ENCODE measurements at regions not wholly inside any gene's neighbourhood (a gene's known extent, or its start where the extent isn't known, plus 50 kb on each side); places are given as distances from the start of the nearest gene placed in this dataset.

- Mint-ChIP-seq H3K9me3 (peaks cover 4% of the 10 kb centered on the region), H3K27ac (no peak overlapping the region), H3K27me3 (ENCODE audit: low read depth) (no peaks in the 10 kb centered on the region), H3K4me1 (no peaks in the 10 kb centered on the region), H3K4me3 (no peak overlapping the region), H3K36me3 (no peaks in the 10 kb centered on the region)
- DNase-seq (ENCODE audit: low spot score in 2 of 2, unreplicated experiment in 2 of 2) = no peak
- TF ChIP-seq, protein P1, sequence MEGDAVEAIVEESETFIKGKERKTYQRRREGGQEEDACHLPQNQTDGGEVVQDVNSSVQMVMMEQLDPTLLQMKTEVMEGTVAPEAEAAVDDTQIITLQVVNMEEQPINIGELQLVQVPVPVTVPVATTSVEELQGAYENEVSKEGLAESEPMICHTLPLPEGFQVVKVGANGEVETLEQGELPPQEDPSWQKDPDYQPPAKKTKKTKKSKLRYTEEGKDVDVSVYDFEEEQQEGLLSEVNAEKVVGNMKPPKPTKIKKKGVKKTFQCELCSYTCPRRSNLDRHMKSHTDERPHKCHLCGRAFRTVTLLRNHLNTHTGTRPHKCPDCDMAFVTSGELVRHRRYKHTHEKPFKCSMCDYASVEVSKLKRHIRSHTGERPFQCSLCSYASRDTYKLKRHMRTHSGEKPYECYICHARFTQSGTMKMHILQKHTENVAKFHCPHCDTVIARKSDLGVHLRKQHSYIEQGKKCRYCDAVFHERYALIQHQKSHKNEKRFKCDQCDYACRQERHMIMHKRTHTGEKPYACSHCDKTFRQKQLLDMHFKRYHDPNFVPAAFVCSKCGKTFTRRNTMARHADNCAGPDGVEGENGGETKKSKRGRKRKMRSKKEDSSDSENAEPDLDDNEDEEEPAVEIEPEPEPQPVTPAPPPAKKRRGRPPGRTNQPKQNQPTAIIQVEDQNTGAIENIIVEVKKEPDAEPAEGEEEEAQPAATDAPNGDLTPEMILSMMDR (IDR thresholded peaks at IDR 0.05; ENCODE audit: unreplicated experiment) = no peak
Measured at GRCh38 chr5:8516356-8516755, 647.4 kb downstream of the MTRR start.

- Mint-ChIP-seq H3K27ac (no peak overlapping the region), H3K9me3 (no peaks in the 10 kb centered on the region), H3K36me3 (no peaks in the 10 kb centered on the region), H3K4me3 (no peak overlapping the region), H3K4me1 (no peaks in the 10 kb centered on the region), H3K27me3 (ENCODE audit: low read depth) (peaks cover under 1% of the 10 kb centered on the region)
- TF ChIP-seq, protein P1 (IDR thresholded peaks at IDR 0.05; ENCODE audit: unreplicated experiment) = no peak
- no peak for DNase-seq (ENCODE audit: low spot score in 2 of 2, unreplicated experiment in 2 of 2)
Measured at GRCh38 chr5:8517456-8517855, 648.5 kb downstream of the MTRR start.

GRCh38 chr5:8520917-8521316 is 652.0 kb downstream of the MTRR start:
- H3K27ac Mint-ChIP-seq = no peak overlapping the region
- peaks cover 4% of the 10 kb centered on the region for H3K27me3 Mint-ChIP-seq (ENCODE audit: low read depth)
- no peak overlapping the region for H3K4me3 Mint-ChIP-seq
- TF ChIP-seq, protein P1 (IDR thresholded peaks at IDR 0.05; ENCODE audit: unreplicated experiment) = no peak
- H3K36me3 Mint-ChIP-seq = no peaks in the 10 kb centered on the region
- H3K4me1 Mint-ChIP-seq = no peaks in the 10 kb centered on the region
- no peak for DNase-seq (ENCODE audit: low spot score in 2 of 2, unreplicated experiment in 2 of 2)
- H3K9me3 Mint-ChIP-seq = no peaks in the 10 kb centered on the region

GRCh38 chr5:8521991-8522390 is 653.0 kb downstream of the MTRR start:
- no peak for DNase-seq (ENCODE audit: low spot score in 2 of 2, unreplicated experiment in 2 of 2)
- Mint-ChIP-seq H3K4me3 (no peak overlapping the region), H3K27me3 (ENCODE audit: low read depth) (peaks cover 4% of the 10 kb centered on the region), H3K9me3 (no peaks in the 10 kb centered on the region), H3K4me1 (no peaks in the 10 kb centered on the region), H3K27ac (no peak overlapping the region), H3K36me3 (no peaks in the 10 kb centered on the region)
- TF ChIP-seq, protein P1 (IDR thresholded peaks at IDR 0.05; ENCODE audit: unreplicated experiment) = no peak

DNA sequence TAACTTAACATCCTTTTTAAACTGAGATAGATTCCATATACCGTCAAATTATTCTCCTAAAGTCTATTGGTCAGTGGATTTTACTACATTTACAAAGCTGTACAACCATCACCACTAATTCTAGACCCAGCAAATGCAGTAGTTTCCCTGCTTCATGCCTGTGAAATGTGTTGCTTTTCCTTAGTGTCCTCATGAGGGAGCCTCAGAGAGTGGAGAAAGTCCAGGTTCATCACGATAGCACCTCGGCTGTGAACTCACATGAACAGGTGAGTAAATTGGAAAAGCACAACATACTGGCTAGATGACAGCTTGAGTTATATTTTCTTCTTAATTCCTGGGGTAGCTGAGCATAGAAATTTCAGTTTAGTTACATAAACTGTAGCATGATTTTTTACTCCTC is 653.7 kb downstream of the MTRR start:
- TF ChIP-seq, protein P1 (IDR thresholded peaks at IDR 0.05; ENCODE audit: unreplicated experiment) = no peak
- Mint-ChIP-seq H3K27ac (no peak overlapping the region), H3K36me3 (no peaks in the 10 kb centered on the region), H3K4me1 (no peaks in the 10 kb centered on the region), H3K4me3 (no peak overlapping the region), H3K9me3 (no peaks in the 10 kb centered on the region), H3K27me3 (ENCODE audit: low read depth) (peaks cover 4% of the 10 kb centered on the region)
- DNase-seq (ENCODE audit: low spot score in 2 of 2, unreplicated experiment in 2 of 2) = no peak

GRCh38 chr5:8523501-8523900 is 654.6 kb downstream of the MTRR start:
- no peaks in the 10 kb centered on the region for H3K9me3 Mint-ChIP-seq
- no peak overlapping the region for H3K4me3 Mint-ChIP-seq
- no peak for DNase-seq (ENCODE audit: low spot score in 2 of 2, unreplicated experiment in 2 of 2)
- TF ChIP-seq, protein P1 (IDR thresholded peaks at IDR 0.05; ENCODE audit: unreplicated experiment) = no peak
- H3K27me3 Mint-ChIP-seq (ENCODE audit: low read depth) = peaks cover 4% of the 10 kb centered on the region
- no peaks in the 10 kb centered on the region for H3K36me3 Mint-ChIP-seq
- H3K4me1 Mint-ChIP-seq = no peaks in the 10 kb centered on the region
- H3K27ac Mint-ChIP-seq = no peak overlapping the region
